K562 (cell line): ENCODE measurements at regions not wholly inside any gene's neighbourhood (a gene's known extent, or its start where the extent isn't known, plus 50 kb on each side); places are given as distances from the start of the nearest gene placed in this dataset.

ENCODE experiments used
- ATAC-seq: fragments of 200-7000 bp; cut with Tn5 transposase; 3 replicates; pipeline ENCODE4 v1.9.1; 2020; ENCODE audit warnings: moderate library complexity
- BruUV-seq: library from RNA; stranded (reverse); fragments of 400-500 nt; replicated peaks from 2 replicates; lab custom pipeline; 2021; lab: Mats Ljungman, UMichigan
- CTCF ChIA-PET: fragments of 300-600 bp; formaldehyde crosslinking; extraction: SDS; loops from one replicate; lab custom pipeline; 2021; ENCODE audit warnings: low intra/inter-chr PET ratio; lab: Yijun Ruan, JAX
- POLR2A ChIA-PET: fragments of 300-600, 350-650 bp; sonication (Branson Sonifier 250); formaldehyde crosslinking; extraction: SDS; loops from one replicate; lab custom pipeline; 2021; ENCODE audit warnings: antibody characterized with exemption, inconsistent platforms; lab: Yijun Ruan, JAX
- DNase-seq, 4 experiments: peaks; one replicate each; pipeline versions ENCODE4 v3.0.0 to v3.0.0-alpha.2; 2011 to 2018; ENCODE audit warnings: low spot score in 3 of 4, mixed read lengths in 3 of 4; ENCODE audit errors: extremely low read depth in 1 of 4
- FAIRE-seq: peaks from 2 replicates; lab custom pipeline; 2011; peaks lifted over from hg19 to GRCh38; lab: Jason Lieb, UNC
- H2AFZ ChIP-seq: 2 replicates; pipeline ENCODE4 v1.6.0; 2011; ENCODE audit warnings: low read depth, low read length, control low read depth, inconsistent platforms
- H3K27ac ChIP-seq: fragments of 200-600 bp; 3 replicates; pipeline ENCODE4 v1.8.0; 2011; ENCODE audit warnings: low read depth, mild to moderate bottlenecking, control low read depth, inconsistent platforms, low read length, moderate library complexity, mixed read lengths; ENCODE audit errors: extremely low read depth
- H3K27me3 ChIP-seq, 2 experiments: fragments of 300-600 bp in 1 of 2; 2 replicates in 1 of 2; 3 replicates in 1 of 2; pipeline versions ENCODE4 v1.6.0 to v1.8.0; 2011; ENCODE audit warnings: inconsistent platforms in 2 of 2, low read length in 2 of 2, mild to moderate bottlenecking in 1 of 2, mixed read lengths in 1 of 2, moderate library complexity in 1 of 2; ENCODE audit not compliant: control insufficient read depth in 2 of 2, insufficient read depth in 2 of 2
- H3K36me3 ChIP-seq: fragments of 300-600 bp; 3 replicates; pipeline ENCODE4 v1.8.0; 2011; ENCODE audit warnings: mild to moderate bottlenecking, low read length, inconsistent platforms; ENCODE audit not compliant: control insufficient read depth, insufficient read depth
- H3K4me1 ChIP-seq, 2 experiments: fragments of 200-600 bp in 1 of 2; replicated peaks in 1 of 2; 2 replicates in 1 of 2; 3 replicates in 1 of 2; pipeline versions ENCODE4 v1.5.1 to v1.8.0; 2011; ENCODE audit warnings: inconsistent platforms in 2 of 2, low read length in 2 of 2, mild to moderate bottlenecking in 1 of 2, mixed read lengths in 1 of 2, moderate library complexity in 1 of 2; ENCODE audit not compliant: control insufficient read depth in 2 of 2, insufficient read depth in 2 of 2
- H3K4me2 ChIP-seq: 2 replicates; pipeline ENCODE4 v1.6.1; 2011; ENCODE audit warnings: low read length, control low read depth, inconsistent platforms, mixed read lengths; ENCODE audit not compliant: insufficient read depth
- H3K4me3 ChIP-seq: fragments of 200-600 bp; sonication (generic), shearing (Covaris generic); 2 replicates; pipeline ENCODE4 v1.5.1; 2016; ENCODE audit warnings: control low read depth, inconsistent platforms
- H3K79me2 ChIP-seq: fragments of 200-600 bp; 3 replicates; pipeline ENCODE4 v1.8.0; 2011; ENCODE audit warnings: low read length, inconsistent platforms; ENCODE audit not compliant: control insufficient read depth, insufficient read depth
- H3K9ac ChIP-seq, 2 experiments: 2 replicates each; pipeline versions ENCODE4 v1.6.0 to v1.6.1; 2011; ENCODE audit warnings: low read depth in 2 of 2, low read length in 2 of 2, control low read depth in 1 of 2, inconsistent platforms in 1 of 2, mild to moderate bottlenecking in 1 of 2, mixed read lengths in 1 of 2; ENCODE audit not compliant: insufficient read depth in 1 of 2
- H3K9me1 ChIP-seq: one replicate; pipeline ENCODE4 v1.6.0; 2011; ENCODE audit warnings: inconsistent platforms, mild to moderate bottlenecking, low read length, moderate library complexity; ENCODE audit not compliant: control insufficient read depth, insufficient read depth
- H3K9me3 ChIP-seq: replicated peaks from 2 replicates; pipeline ENCODE4 v1.5.1; 2011; ENCODE audit warnings: low read depth, low read length, inconsistent platforms; ENCODE audit not compliant: control insufficient read depth, insufficient read depth
- H4K20me1 ChIP-seq: replicated peaks from 2 replicates; pipeline ENCODE4 v1.6.1; 2011; ENCODE audit warnings: low read length, inconsistent platforms, mixed read lengths; ENCODE audit not compliant: control insufficient read depth, insufficient read depth
- CREB1 ChIP-seq, 2 experiments: sonication (generic) in 1 of 2; formaldehyde crosslinking in 1 of 2; IDR thresholded peaks; 2 replicates each; pipeline versions ENCODE4 v1.6.1 to v1.8.0; 2012 to 2022; ENCODE audit warnings: inconsistent platforms in 1 of 2, mild to moderate bottlenecking in 1 of 2, missing genetic modification reagents in 1 of 2, moderate library complexity in 1 of 2
- PTRF ChIP-seq: fragments of 450-650 bp; IDR thresholded peaks from 2 replicates; pipeline ENCODE4 v1.6.1; 2016; ENCODE audit warnings: mild to moderate bottlenecking, missing genetic modification characterization, missing compliant biosample characterization
- SMC3 ChIP-seq: conservative IDR thresholded peaks from 2 replicates; pipeline ENCODE4 v1.6.1; 2011; ENCODE audit warnings: low read depth, low read length, improper control_type of control experiment; ENCODE audit not compliant: insufficient read depth
- SOX6 ChIP-seq: fragments of 450-650 bp; IDR thresholded peaks from 2 replicates; pipeline ENCODE4 v1.6.1; 2014; ENCODE audit warnings: mild to moderate bottlenecking
- STAT5B ChIP-seq: fragments of 250-450 bp; sonication (Bioruptor Pico); IDR thresholded peaks from 2 replicates; pipeline ENCODE4 v1.8.0; 2021; ENCODE audit warnings: mild to moderate bottlenecking, inconsistent platforms
- ZNF121 ChIP-seq: sonication (generic); formaldehyde crosslinking; conservative IDR thresholded peaks from 2 replicates; pipeline ENCODE4 v1.8.0; 2022; ENCODE audit warnings: missing genetic modification reagents
- ZNF41 ChIP-seq: fragments of 250-450 bp; sonication (Bioruptor Pico); conservative IDR thresholded peaks from 2 replicates; pipeline ENCODE4 v1.4.0; 2020; ENCODE audit warnings: mild to moderate bottlenecking
- WGBS: fragments of 100-300 bp; shearing (Covaris generic); methylation state at CpG from one replicate; pipeline ENCODE4 v1.1.6; 2016; ENCODE audit warnings: low coverage, mixed read lengths; ENCODE audit not compliant: insufficient coverage; ENCODE audit errors: missing lambda C conversion rate; 5-methylcytosine and 5-hydroxymethylcytosine counted together
- in situ Hi-C: fragments of 300-500 bp; cut with MboI; formaldehyde crosslinking; loops from 4 replicates; pipeline ENCODE4 v1.15.0; 2018; ENCODE audit warnings: inconsistent platforms, mixed read lengths
- intact Hi-C: fragments of 100-400 bp; cut with micrococcal nuclease; formaldehyde crosslinking; loops from 2 replicates; pipeline ENCODE4 v1.14.2; 2022

DNA sequence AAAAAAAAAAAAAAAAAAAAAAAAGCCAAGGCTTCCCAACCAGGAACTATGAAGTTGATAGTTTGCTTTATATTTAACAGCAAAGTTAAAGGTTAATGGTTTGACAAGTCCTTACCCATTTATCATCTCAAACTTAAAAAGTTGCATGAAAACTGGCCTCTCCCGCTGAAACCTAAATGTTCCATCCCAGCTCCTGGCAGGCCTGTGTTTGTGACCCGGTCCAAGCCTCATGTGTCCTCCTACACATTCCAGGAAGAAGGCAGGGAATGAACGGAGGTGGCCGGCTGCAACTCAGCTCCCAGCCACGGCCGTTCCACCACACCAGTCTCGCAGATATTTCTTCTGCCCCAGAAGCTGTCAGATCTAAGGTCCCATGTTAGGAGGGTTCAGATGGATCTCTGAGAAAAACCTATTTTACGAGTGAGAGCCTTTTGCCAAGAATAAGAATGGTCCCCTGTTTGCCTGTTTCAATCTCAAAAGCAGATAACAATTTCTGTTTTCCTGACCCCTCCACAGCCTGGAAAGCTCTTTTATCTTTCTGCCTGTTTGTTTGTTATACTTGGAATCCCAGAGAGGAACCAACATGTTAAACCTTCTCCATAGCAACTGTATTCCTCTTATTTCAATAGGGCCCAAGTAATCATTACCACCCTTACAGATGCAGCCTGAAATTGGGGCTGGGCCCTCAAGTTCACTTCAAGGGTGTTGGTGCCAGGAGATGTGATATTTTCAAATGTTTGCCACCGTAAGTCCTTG, 56.5 kb downstream of the KCTD12 start:
- DNase-seq (no peak), FAIRE-seq (no peak), ATAC-seq (no peak)
- no peaks in the 10 kb centered on the region for H3K36me3 ChIP-seq
- H3K9me3 ChIP-seq, result no peaks in the 10 kb centered on the region
- WGBS, result 0% methylated on average over 8 of the region's 9 CpGs
- in situ Hi-C loops (no loop called here), intact Hi-C loops (no loop called here)
- no peaks in the 10 kb centered on the region for H3K4me1 ChIP-seq
- no peak overlapping the region for H3K4me3 ChIP-seq
- no peak overlapping the region for H3K4me2 ChIP-seq
- H3K9ac ChIP-seq, result no peak overlapping the region
- POLR2A ChIA-PET, result no interaction called here
- no peaks in the 10 kb centered on the region for H3K79me2 ChIP-seq
- H4K20me1 ChIP-seq, result no peaks in the 10 kb centered on the region
- TF ChIP-seq STAT5B (no peak), ZNF41 (CRISPR knock-in tag) (no peak), CREB1 (IDR thresholded peaks at IDR 0.05) (no peak), CREB1 (CRISPR knock-in tag; IDR thresholded peaks at IDR 0.05) (no peak)
- H2AFZ ChIP-seq, result no peak overlapping the region
- peaks cover 0 to 6% of the 10 kb centered on the region in 2 experiments; a peak in 2 of 5 replicates for H3K27me3 ChIP-seq
- CTCF ChIA-PET, result interaction anchor here (0.6 kb wide), 1 partner anchor 672 kb away, joined by 3 read pairs; no protein-coding TSS in a partner anchor
- no peaks in the 10 kb centered on the region for H3K9me1 ChIP-seq
- no TSS peak for BruUV-seq
- no peak overlapping the region for H3K27ac ChIP-seq

- FAIRE-seq (no peak), ATAC-seq (no peak)
- no peak overlapping the region for H3K27ac ChIP-seq
- H3K4me2 ChIP-seq, result no peak overlapping the region
- no peak overlapping the region for H2AFZ ChIP-seq
- H3K27me3 ChIP-seq, result peaks cover 0 to 6% of the 10 kb centered on the region in 2 experiments; a peak in 2 of 5 replicates
- WGBS, result 3% methylated on average over 3 of the region's 3 CpGs
- no peaks in the 10 kb centered on the region for H3K79me2 ChIP-seq
- H3K9ac ChIP-seq, result no peak overlapping the region
- no peaks in the 10 kb centered on the region for H3K9me3 ChIP-seq
- in situ Hi-C loops, result no loop called here
- TF ChIP-seq PTRF, result no peak
- no peak for TF ChIP-seq SMC3
- TF ChIP-seq ZNF121 (CRISPR knock-in tag), result no peak
- no peak for TF ChIP-seq SOX6
- TF ChIP-seq, all 486 proteins: peak for 0
- Histone ChIP-seq H3K4me1 (no peaks in the 10 kb centered on the region), H3K9me1 (no peaks in the 10 kb centered on the region), H3K4me3 (no peak overlapping the region), H4K20me1 (no peaks in the 10 kb centered on the region), H3K36me3 (no peaks in the 10 kb centered on the region)
- no peak for DNase-seq
- ChIA-PET CTCF (no interaction called here), POLR2A (no interaction called here)
- intact Hi-C loops, result no loop called here
- no TSS peak for BruUV-seq
These were observed 57.9 kb downstream of the KCTD12 start for GRCh38 chr13:76828316-76828741.
